H9 (cell line): ENCODE measurements at regions not wholly inside any gene's neighbourhood (a gene's known extent, or its start where the extent isn't known, plus 50 kb on each side); places are given as distances from the start of the nearest gene placed in this dataset.

ENCODE experiments used
- DNase-seq: peaks from one replicate; pipeline ENCODE4 v3.0.0-alpha.2; 2017
- H2AFZ ChIP-seq: one replicate; pipeline ENCODE4 v1.6.1; 2013; ENCODE audit warnings: mild to moderate bottlenecking, low read length, control low read depth, moderate library complexity
- H2AK5ac ChIP-seq: 2 replicates; pipeline ENCODE4 v1.6.1; 2013; ENCODE audit warnings: low read length, control low read depth, mixed read lengths; ENCODE audit not compliant: insufficient read length
- H2BK120ac ChIP-seq: one replicate; pipeline ENCODE4 v1.6.1; 2013; ENCODE audit warnings: low read depth, mild to moderate bottlenecking, low read length, control low read depth, inconsistent platforms; ENCODE audit not compliant: poor library complexity, severe bottlenecking
- H2BK12ac ChIP-seq: 2 replicates; pipeline ENCODE4 v1.6.1; 2013; ENCODE audit warnings: low read length, control low read depth, mixed read lengths, low read depth; ENCODE audit not compliant: insufficient read length
- H2BK15ac ChIP-seq: 2 replicates; pipeline ENCODE4 v1.6.1; 2013; ENCODE audit warnings: low read depth, low read length, control low read depth
- H2BK20ac ChIP-seq: one replicate; pipeline ENCODE4 v1.6.1; 2013; ENCODE audit warnings: low read depth, mild to moderate bottlenecking, low read length, control low read depth, inconsistent platforms; ENCODE audit not compliant: poor library complexity, severe bottlenecking
- H2BK5ac ChIP-seq: 2 replicates; pipeline ENCODE4 v1.6.1; 2013; ENCODE audit warnings: low read length, control low read depth, mixed read lengths; ENCODE audit not compliant: insufficient read length
- H3K14ac ChIP-seq: 2 replicates; pipeline ENCODE4 v1.6.1; 2013; ENCODE audit warnings: low read length, control low read depth; ENCODE audit not compliant: insufficient read depth
- H3K18ac ChIP-seq: 2 replicates; pipeline ENCODE4 v1.6.1; 2013; ENCODE audit warnings: low read depth, mild to moderate bottlenecking, mixed read lengths, low read length, control low read depth; ENCODE audit not compliant: insufficient read length
- H3K23ac ChIP-seq: 2 replicates; pipeline ENCODE4 v1.6.1; 2013; ENCODE audit warnings: low read length, control low read depth, mixed read lengths, low read depth; ENCODE audit not compliant: insufficient read length
- H3K23me2 ChIP-seq: 2 replicates; pipeline ENCODE4 v1.6.1; 2013; ENCODE audit warnings: low read depth, mild to moderate bottlenecking, mixed read lengths, low read length, control low read depth; ENCODE audit not compliant: insufficient read length, poor library complexity, severe bottlenecking
- H3K27ac ChIP-seq: 2 replicates; pipeline ENCODE4 v1.5.1; 2013; ENCODE audit warnings: low read length, control low read depth, mixed read lengths, low read depth; ENCODE audit not compliant: insufficient read length
- H3K27me3 ChIP-seq: 2 replicates; pipeline ENCODE4 v1.6.1; 2013; ENCODE audit warnings: low read length, control low read depth, inconsistent platforms; ENCODE audit not compliant: insufficient read depth
- H3K4ac ChIP-seq: 2 replicates; pipeline ENCODE4 v1.6.1; 2013; ENCODE audit warnings: low read depth, mild to moderate bottlenecking, control low read depth, inconsistent platforms, low read length, moderate library complexity
- H3K4me1 ChIP-seq: 2 replicates; pipeline ENCODE4 v1.6.1; 2013; ENCODE audit warnings: low read length, control low read depth, inconsistent platforms; ENCODE audit not compliant: insufficient read depth
- H3K4me2 ChIP-seq: 2 replicates; pipeline ENCODE4 v1.6.1; 2013; ENCODE audit warnings: low read length, control low read depth, mixed read lengths; ENCODE audit not compliant: insufficient read length, insufficient read depth
- H3K56ac ChIP-seq: 2 replicates; pipeline ENCODE4 v1.6.1; 2013; ENCODE audit warnings: low read depth, mild to moderate bottlenecking, mixed read lengths, low read length, control low read depth; ENCODE audit not compliant: insufficient read length
- H3K79me1 ChIP-seq: 2 replicates; pipeline ENCODE4 v1.6.1; 2013; ENCODE audit warnings: low read depth, mild to moderate bottlenecking, moderate library complexity, low read length, control low read depth, inconsistent platforms; ENCODE audit not compliant: insufficient read depth, poor library complexity, severe bottlenecking
- H3K79me2 ChIP-seq: 2 replicates; pipeline ENCODE4 v1.6.1; 2013; ENCODE audit warnings: low read length, control low read depth, inconsistent platforms; ENCODE audit not compliant: insufficient read depth
- H3K9ac ChIP-seq: 2 replicates; pipeline ENCODE4 v1.6.1; 2013; ENCODE audit warnings: low read length, control low read depth, mixed read lengths; ENCODE audit not compliant: insufficient read length; ENCODE audit errors: extremely low read depth
- H3K9me3 ChIP-seq: one replicate; pipeline ENCODE4 v1.6.1; 2013; ENCODE audit warnings: low read depth, low read length, inconsistent platforms; ENCODE audit not compliant: control insufficient read depth
- H3T11ph ChIP-seq: one replicate; pipeline ENCODE4 v1.6.1; 2013; ENCODE audit warnings: mild to moderate bottlenecking, low read length, control low read depth, inconsistent platforms
- H4K20me1 ChIP-seq: one replicate; pipeline ENCODE4 v1.6.1; 2013; ENCODE audit not compliant: control insufficient read depth, insufficient read length, insufficient read depth
- H4K5ac ChIP-seq: 2 replicates; pipeline ENCODE4 v1.6.1; 2013; ENCODE audit warnings: low read depth, mild to moderate bottlenecking, mixed read lengths, low read length, control low read depth; ENCODE audit not compliant: insufficient read length
- H4K8ac ChIP-seq: replicated peaks from 2 replicates; pipeline ENCODE4 v1.6.1; 2013; ENCODE audit warnings: low read length, control low read depth, mixed read lengths, low read depth; ENCODE audit not compliant: insufficient read length
- H4K91ac ChIP-seq: 2 replicates; pipeline ENCODE4 v1.6.1; 2013; ENCODE audit warnings: low read depth, mild to moderate bottlenecking, moderate library complexity, mixed read lengths, low read length, control low read depth; ENCODE audit not compliant: insufficient read length
- H3K27ac Mint-ChIP-seq, 3 experiments: 2 replicates in 2 of 3; 3 replicates in 1 of 3; pipeline ENCODE4 v1.8.0; 2020 to 2021; ENCODE audit warnings: mixed read lengths in 3 of 3, mild to moderate bottlenecking in 1 of 3, moderate library complexity in 1 of 3
- H3K27me3 Mint-ChIP-seq: 2 replicates; pipeline ENCODE4 v1.8.0; 2021; ENCODE audit warnings: low read depth, mild to moderate bottlenecking, moderate library complexity, mixed read lengths
- H3K36me3 Mint-ChIP-seq, 3 experiments: 2 replicates in 2 of 3; 3 replicates in 1 of 3; pipeline ENCODE4 v1.8.0; 2020 to 2021; ENCODE audit warnings: low read depth in 3 of 3, mixed read lengths in 3 of 3; ENCODE audit not compliant: insufficient read depth in 1 of 3
- H3K4me1 Mint-ChIP-seq, 2 experiments: 2 replicates each; pipeline ENCODE4 v1.8.0; 2020; ENCODE audit warnings: mixed read lengths in 2 of 2
- H3K4me3 Mint-ChIP-seq, 2 experiments: 2 replicates in 1 of 2; 3 replicates in 1 of 2; pipeline ENCODE4 v1.8.0; 2020 to 2021; ENCODE audit warnings: mild to moderate bottlenecking in 2 of 2, mixed read lengths in 2 of 2, moderate library complexity in 1 of 2
- H3K9me3 Mint-ChIP-seq, 2 experiments: 2 replicates in 1 of 2; 3 replicates in 1 of 2; pipeline ENCODE4 v1.8.0; 2020; ENCODE audit warnings: mild to moderate bottlenecking in 2 of 2, mixed read lengths in 2 of 2, moderate library complexity in 1 of 2
- WGBS: extraction: QIAGEN DNeasy Blood & Tissue Kit; methylation state at CpG from one replicate; pipeline ENCODE4 v1.1.7; 2013; ENCODE audit warnings: missing lambda C conversion rate, low lambda C conversion rate, mixed read lengths; ENCODE audit not compliant: insufficient read length; ENCODE audit errors: extremely low coverage; 5-methylcytosine and 5-hydroxymethylcytosine counted together
- TF ChIP-seq, protein P1 (sequence below): fragments of 200-600 bp; sonication (generic); conservative IDR thresholded peaks from 3 replicates; pipeline ENCODE4 v1.8.0; 2021; ENCODE audit warnings: antibody characterized with exemption, mild to moderate bottlenecking

DNA sequence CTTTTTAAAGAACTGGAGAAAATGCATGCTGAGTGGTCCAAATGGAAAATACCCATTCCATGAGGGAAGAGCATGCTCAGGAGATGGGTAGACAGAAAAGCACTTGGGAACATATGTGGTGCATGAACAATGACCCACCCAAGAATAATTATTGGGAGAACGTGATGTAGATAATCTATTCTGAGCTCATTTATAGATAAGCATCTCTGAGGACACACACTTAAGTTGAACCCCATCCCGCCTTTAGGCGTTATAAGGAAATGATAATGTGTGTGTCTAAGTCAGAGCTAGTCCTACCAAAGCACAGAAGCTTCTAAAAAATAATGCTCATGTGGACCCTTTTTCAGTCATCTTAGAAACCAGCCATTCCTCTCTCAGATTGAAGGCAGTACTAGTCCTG is 189.9 kb downstream of the KTN1 start:
- Mint-ChIP-seq H3K4me1 (no peaks in the 10 kb centered on the region), H3K27ac (no peak overlapping the region), H3K36me3 (no peaks in the 10 kb centered on the region), H3K9me3 (peaks cover under 1 to 4% of the 10 kb centered on the region in 2 experiments; a peak in 1 of 5 replicates), H3K4me3 (no peak overlapping the region), H3K27me3 (no peaks in the 10 kb centered on the region; the same call in 1 of the 2 replicates)
- no peaks in the 10 kb centered on the region for H3K9me3 ChIP-seq
- no peak overlapping the region for H3K56ac ChIP-seq
- no peaks in the 10 kb centered on the region for H4K20me1 ChIP-seq
- H3K23me2 ChIP-seq = no peaks in the 10 kb centered on the region
- H3K9ac ChIP-seq = no peak overlapping the region
- no peak overlapping the region for H3K27ac ChIP-seq
- H3T11ph ChIP-seq = no peak overlapping the region
- no peak overlapping the region for H3K14ac ChIP-seq
- H4K5ac ChIP-seq = no peak overlapping the region
- no peak overlapping the region for H3K4me2 ChIP-seq
- no peaks in the 10 kb centered on the region for H3K4me1 ChIP-seq
- H2BK5ac ChIP-seq = no peak overlapping the region
- no peak overlapping the region for H4K91ac ChIP-seq
- no peak overlapping the region for H2BK12ac ChIP-seq
- no peak overlapping the region for H2AK5ac ChIP-seq
- TF ChIP-seq, protein P1, sequence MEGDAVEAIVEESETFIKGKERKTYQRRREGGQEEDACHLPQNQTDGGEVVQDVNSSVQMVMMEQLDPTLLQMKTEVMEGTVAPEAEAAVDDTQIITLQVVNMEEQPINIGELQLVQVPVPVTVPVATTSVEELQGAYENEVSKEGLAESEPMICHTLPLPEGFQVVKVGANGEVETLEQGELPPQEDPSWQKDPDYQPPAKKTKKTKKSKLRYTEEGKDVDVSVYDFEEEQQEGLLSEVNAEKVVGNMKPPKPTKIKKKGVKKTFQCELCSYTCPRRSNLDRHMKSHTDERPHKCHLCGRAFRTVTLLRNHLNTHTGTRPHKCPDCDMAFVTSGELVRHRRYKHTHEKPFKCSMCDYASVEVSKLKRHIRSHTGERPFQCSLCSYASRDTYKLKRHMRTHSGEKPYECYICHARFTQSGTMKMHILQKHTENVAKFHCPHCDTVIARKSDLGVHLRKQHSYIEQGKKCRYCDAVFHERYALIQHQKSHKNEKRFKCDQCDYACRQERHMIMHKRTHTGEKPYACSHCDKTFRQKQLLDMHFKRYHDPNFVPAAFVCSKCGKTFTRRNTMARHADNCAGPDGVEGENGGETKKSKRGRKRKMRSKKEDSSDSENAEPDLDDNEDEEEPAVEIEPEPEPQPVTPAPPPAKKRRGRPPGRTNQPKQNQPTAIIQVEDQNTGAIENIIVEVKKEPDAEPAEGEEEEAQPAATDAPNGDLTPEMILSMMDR = no peak
- no CpG with 5 or more reads among the region's 3 CpGs for WGBS
- H3K79me2 ChIP-seq = no peaks in the 10 kb centered on the region
- no peak overlapping the region for H2AFZ ChIP-seq
- no peak overlapping the region for H2BK20ac ChIP-seq
- no peaks in the 10 kb centered on the region for H3K79me1 ChIP-seq
- H3K4ac ChIP-seq = no peak overlapping the region
- H3K18ac ChIP-seq = no peak overlapping the region
- no peak overlapping the region for H4K8ac ChIP-seq
- H2BK120ac ChIP-seq = no peak overlapping the region
- no peak for DNase-seq
- H2BK15ac ChIP-seq = no peak overlapping the region
- H3K27me3 ChIP-seq = no peaks in the 10 kb centered on the region
- H3K23ac ChIP-seq = no peak overlapping the region
